ENCODE measurements at regions not wholly inside any gene's neighbourhood (a gene's known extent, or its start where the extent isn't known, plus 50 kb on each side); places are given as distances from the start of the nearest gene placed in this dataset.

DNA sequence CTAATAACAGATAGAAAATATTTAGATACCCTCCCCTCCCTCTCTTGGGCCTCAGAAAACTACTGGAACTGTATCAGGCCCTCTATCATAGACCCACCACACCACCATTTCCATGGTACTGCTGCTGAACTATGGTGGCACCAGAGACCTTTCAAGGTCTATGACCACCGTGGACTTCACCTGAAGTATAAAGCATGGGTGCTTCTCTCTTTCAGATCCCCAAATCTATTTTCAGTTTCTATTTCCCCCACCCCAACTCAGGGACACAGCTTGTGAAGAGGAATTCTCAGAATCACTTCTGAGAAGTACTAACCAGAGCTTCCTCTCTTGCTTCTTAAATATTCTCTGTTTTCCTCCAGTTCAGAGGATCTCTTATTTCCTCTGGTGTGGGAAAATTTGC lies 840.8 kb upstream of the HTR2C start:
- FAIRE-seq: no peak

More for the DNA sequence above, 840.8 kb upstream of the HTR2C start:
- no peaks in the 10 kb centered on the region for H3K9me1 ChIP-seq (ENCODE audit: control insufficient read depth, insufficient read depth, low read length)
- no TSS peak for BruUV-seq (replicated peaks)
- H3K79me2 ChIP-seq (ENCODE audit: control insufficient read depth, insufficient read depth, low read length): no peaks in the 10 kb centered on the region
- ChIA-PET CTCF (ENCODE audit: low intra/inter-chr PET ratio) (no interaction called here), POLR2A (no interaction called here)
- TF ChIP-seq WHSC1 (IDR thresholded peaks at IDR 0.05; ENCODE audit: low read length) (no peak), ILK (tag; IDR thresholded peaks at IDR 0.05; ENCODE audit: borderline replicate concordance, low read depth) (no peak), ADNP (tag; IDR thresholded peaks at IDR 0.05) (no peak), KAT7 (CRISPR knock-in tag; IDR thresholded peaks at IDR 0.05; ENCODE audit: borderline replicate concordance) (no peak), SNIP1 (IDR thresholded peaks at IDR 0.05; ENCODE audit: low read depth) (no peak), CHD1 (IDR thresholded peaks at IDR 0.05; ENCODE audit: low read length) (no peak), ZNF586 (CRISPR knock-in tag; conservative IDR thresholded peaks at IDR 0.05) (no peak), NFIX (CRISPR knock-in tag; IDR thresholded peaks at IDR 0.05; ENCODE audit: low read depth) (no peak), IFI16 (CRISPR knock-in tag; IDR thresholded peaks at IDR 0.05) (no peak), ARID2 (IDR thresholded peaks at IDR 0.05) (no peak), PURB (CRISPR knock-in tag; IDR thresholded peaks at IDR 0.05; ENCODE audit: low read depth) (no peak)
- TF ChIP-seq, protein P1, sequence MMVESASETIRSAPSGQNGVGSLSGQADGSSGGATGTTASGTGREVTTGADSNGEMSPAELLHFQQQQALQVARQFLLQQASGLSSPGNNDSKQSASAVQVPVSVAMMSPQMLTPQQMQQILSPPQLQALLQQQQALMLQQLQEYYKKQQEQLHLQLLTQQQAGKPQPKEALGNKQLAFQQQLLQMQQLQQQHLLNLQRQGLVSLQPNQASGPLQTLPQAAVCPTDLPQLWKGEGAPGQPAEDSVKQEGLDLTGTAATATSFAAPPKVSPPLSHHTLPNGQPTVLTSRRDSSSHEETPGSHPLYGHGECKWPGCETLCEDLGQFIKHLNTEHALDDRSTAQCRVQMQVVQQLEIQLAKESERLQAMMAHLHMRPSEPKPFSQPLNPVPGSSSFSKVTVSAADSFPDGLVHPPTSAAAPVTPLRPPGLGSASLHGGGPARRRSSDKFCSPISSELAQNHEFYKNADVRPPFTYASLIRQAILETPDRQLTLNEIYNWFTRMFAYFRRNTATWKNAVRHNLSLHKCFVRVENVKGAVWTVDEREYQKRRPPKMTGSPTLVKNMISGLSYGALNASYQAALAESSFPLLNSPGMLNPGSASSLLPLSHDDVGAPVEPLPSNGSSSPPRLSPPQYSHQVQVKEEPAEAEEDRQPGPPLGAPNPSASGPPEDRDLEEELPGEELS (CRISPR knock-in tag; IDR thresholded peaks at IDR 0.05; ENCODE audit: borderline replicate concordance): no peak
- H3K9me3 ChIP-seq (replicated peaks; ENCODE audit: control insufficient read depth, insufficient read depth, low read depth, low read length): no peaks in the 10 kb centered on the region
- no peaks in the 10 kb centered on the region for H4K20me1 ChIP-seq (replicated peaks; ENCODE audit: control insufficient read depth, insufficient read depth, low read length)
- ATAC-seq (no peak), DNase-seq (ENCODE audit: extremely low read depth in 1 of 4, low spot score in 3 of 4) (no peak)
- no peak overlapping the region for H3K4me3 ChIP-seq
- no peaks in the 10 kb centered on the region for H3K4me1 ChIP-seq (replicated peaks in 1 of 2; ENCODE audit: control insufficient read depth in 2 of 2, insufficient read depth in 2 of 2, low read length in 2 of 2)
- no peaks in the 10 kb centered on the region for H3K27me3 ChIP-seq (ENCODE audit: control insufficient read depth in 2 of 2, insufficient read depth in 2 of 2, low read length in 2 of 2)
- H3K4me2 ChIP-seq (ENCODE audit: insufficient read depth, low read length): no peak overlapping the region
- H3K36me3 ChIP-seq (ENCODE audit: control insufficient read depth, insufficient read depth, low read length): no peaks in the 10 kb centered on the region
- intact Hi-C loops (cut with micrococcal nuclease): no loop called here
- 0% methylated on average over 1 of the region's 1 CpG for WGBS (ENCODE audit: insufficient coverage, low coverage, missing lambda C conversion rate)
- H2AFZ ChIP-seq (ENCODE audit: low read depth, low read length): no peak overlapping the region
- in situ Hi-C loops (cut with MboI): no loop called here
- no peak overlapping the region for H3K27ac ChIP-seq (ENCODE audit: extremely low read depth, low read depth, low read length)
- no peak overlapping the region for H3K9ac ChIP-seq (ENCODE audit: insufficient read depth in 1 of 2, low read depth in 2 of 2, low read length in 2 of 2)

Data from K562 (cell line).